Mesenchymal stem cell (in vitro differentiated cells and primary cell): ENCODE measurements at regions not wholly inside any gene's neighbourhood (a gene's known extent, or its start where the extent isn't known, plus 50 kb on each side); places are given as distances from the start of the nearest gene placed in this dataset.

Experiments used
- DNase-seq: peaks from one replicate; pipeline ENCODE4 v3.0.0-alpha.2; 2013
- H2AFZ ChIP-seq: one replicate; pipeline ENCODE4 v1.6.1; 2013; ENCODE audit warnings: low read depth, mild to moderate bottlenecking, control low read depth, inconsistent platforms, low read length, moderate library complexity
- H2AK5ac ChIP-seq: 2 replicates; pipeline ENCODE4 v1.6.1; 2013; ENCODE audit warnings: low read length, moderate library complexity, mild to moderate bottlenecking, inconsistent platforms; ENCODE audit not compliant: severe bottlenecking
- H2BK120ac ChIP-seq: one replicate; pipeline ENCODE4 v1.6.1; 2013; ENCODE audit warnings: low read depth, mild to moderate bottlenecking, inconsistent platforms, low read length, moderate library complexity
- H2BK12ac ChIP-seq, 2 experiments: one replicate each; pipeline ENCODE4 v1.6.1; 2013; ENCODE audit warnings: inconsistent platforms in 2 of 2, low read length in 2 of 2, mild to moderate bottlenecking in 2 of 2, moderate library complexity in 2 of 2, control low read depth in 1 of 2
- H2BK15ac ChIP-seq: one replicate; pipeline ENCODE4 v1.6.1; 2013; ENCODE audit warnings: mild to moderate bottlenecking, low read depth, inconsistent platforms; ENCODE audit not compliant: poor library complexity, severe bottlenecking
- H2BK5ac ChIP-seq: 2 replicates; pipeline ENCODE4 v1.6.1; 2013; ENCODE audit warnings: low read depth, mild to moderate bottlenecking, low read length, control low read depth, inconsistent platforms; ENCODE audit not compliant: poor library complexity, severe bottlenecking
- H3K14ac ChIP-seq, 2 experiments: one replicate each; pipeline ENCODE4 v1.6.1; 2013; ENCODE audit warnings: inconsistent platforms in 2 of 2, low read length in 2 of 2, control low read depth in 1 of 2, mild to moderate bottlenecking in 1 of 2, moderate library complexity in 1 of 2
- H3K18ac ChIP-seq, 2 experiments: one replicate each; pipeline ENCODE4 v1.6.1; 2013; ENCODE audit warnings: inconsistent platforms in 2 of 2, low read length in 2 of 2, control low read depth in 1 of 2, low read depth in 1 of 2, mild to moderate bottlenecking in 1 of 2
- H3K23ac ChIP-seq, 2 experiments: one replicate each; pipeline ENCODE4 v1.6.1; 2013; ENCODE audit warnings: inconsistent platforms in 2 of 2, low read length in 2 of 2, mild to moderate bottlenecking in 2 of 2, moderate library complexity in 2 of 2, control low read depth in 1 of 2
- H3K27ac ChIP-seq: 2 replicates; pipeline ENCODE4 v1.5.1; 2013; ENCODE audit warnings: mild to moderate bottlenecking, moderate library complexity, low read length, control low read depth, inconsistent platforms; ENCODE audit not compliant: poor library complexity, severe bottlenecking
- H3K27me3 ChIP-seq, 2 experiments: 2 replicates each; pipeline versions ENCODE4 v1.6.1 to v1.7.0; 2013; ENCODE audit warnings: low read length in 2 of 2, mild to moderate bottlenecking in 2 of 2, moderate library complexity in 2 of 2, control low read depth in 1 of 2, inconsistent platforms in 1 of 2; ENCODE audit not compliant: control insufficient read depth in 1 of 2, insufficient read depth in 1 of 2
- H3K36me3 ChIP-seq, 2 experiments: 2 replicates each; pipeline versions ENCODE4 v1.6.1 to v1.7.0; 2013; ENCODE audit warnings: low read length in 2 of 2, control low read depth in 1 of 2, inconsistent platforms in 1 of 2, low read depth in 1 of 2, mild to moderate bottlenecking in 1 of 2; ENCODE audit not compliant: insufficient read depth in 2 of 2, control insufficient read depth in 1 of 2
- H3K4ac ChIP-seq, 2 experiments: one replicate each; pipeline ENCODE4 v1.6.1; 2013; ENCODE audit warnings: inconsistent platforms in 2 of 2, low read length in 2 of 2, mild to moderate bottlenecking in 2 of 2, moderate library complexity in 2 of 2, control low read depth in 1 of 2, low read depth in 1 of 2
- H3K4me1 ChIP-seq: 2 replicates; pipeline ENCODE4 v1.6.1; 2013; ENCODE audit warnings: low read depth, low read length, control low read depth; ENCODE audit not compliant: control insufficient read depth, insufficient read depth
- H3K4me2 ChIP-seq: 2 replicates; pipeline ENCODE4 v1.6.1; 2013; ENCODE audit warnings: low read length, mild to moderate bottlenecking, inconsistent platforms; ENCODE audit not compliant: poor library complexity, severe bottlenecking
- H3K4me3 ChIP-seq, 2 experiments: 2 replicates each; pipeline versions ENCODE4 v1.5.1 to v1.7.0; 2013; ENCODE audit warnings: low read length in 2 of 2, mild to moderate bottlenecking in 2 of 2, control low read depth in 1 of 2, low read depth in 1 of 2; ENCODE audit not compliant: insufficient read depth in 1 of 2
- H3K79me1 ChIP-seq: replicated peaks from 2 replicates; pipeline ENCODE4 v1.6.1; 2013; ENCODE audit warnings: mild to moderate bottlenecking, control low read depth, low read length, inconsistent platforms; ENCODE audit not compliant: poor library complexity, severe bottlenecking
- H3K9ac ChIP-seq: 2 replicates; pipeline ENCODE4 v1.7.0; 2013; ENCODE audit warnings: mild to moderate bottlenecking, low read length, moderate library complexity
- H3K9me3 ChIP-seq: 2 replicates; pipeline ENCODE4 v1.7.0; 2013; ENCODE audit warnings: mild to moderate bottlenecking, low read length; ENCODE audit not compliant: control insufficient read depth
- H4K8ac ChIP-seq: one replicate; pipeline ENCODE4 v1.6.1; 2013; ENCODE audit warnings: inconsistent platforms, mild to moderate bottlenecking, low read length, moderate library complexity
- H4K91ac ChIP-seq: one replicate; pipeline ENCODE4 v1.6.1; 2013; ENCODE audit warnings: mild to moderate bottlenecking, low read length, inconsistent platforms
- WGBS: methylation state at CpG from one replicate; pipeline ENCODE4 v1.1.7; 2013; ENCODE audit warnings: mixed read lengths; 5-methylcytosine and 5-hydroxymethylcytosine counted together

DNA sequence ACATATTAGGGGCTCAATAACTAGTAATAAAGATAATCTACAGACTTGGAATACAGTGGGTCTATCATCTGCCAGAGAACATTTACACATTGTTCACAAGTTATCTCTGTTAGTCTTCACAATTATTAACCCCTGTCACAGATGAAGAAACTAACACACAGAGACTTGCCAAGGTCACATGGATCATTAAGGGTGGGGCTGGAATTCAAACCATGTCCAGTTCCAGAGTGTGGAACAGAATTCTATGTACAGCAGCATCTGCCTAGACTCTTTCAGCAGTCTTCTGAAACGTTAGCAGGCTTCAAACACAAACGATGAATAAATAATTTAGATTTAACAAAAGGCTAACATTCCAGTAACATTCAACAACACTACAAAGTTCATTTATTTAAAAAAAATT lies 673.9 kb upstream of the NR2F2 start:
- WGBS: 93% methylated on average over 2 of the region's 2 CpGs

DNA sequence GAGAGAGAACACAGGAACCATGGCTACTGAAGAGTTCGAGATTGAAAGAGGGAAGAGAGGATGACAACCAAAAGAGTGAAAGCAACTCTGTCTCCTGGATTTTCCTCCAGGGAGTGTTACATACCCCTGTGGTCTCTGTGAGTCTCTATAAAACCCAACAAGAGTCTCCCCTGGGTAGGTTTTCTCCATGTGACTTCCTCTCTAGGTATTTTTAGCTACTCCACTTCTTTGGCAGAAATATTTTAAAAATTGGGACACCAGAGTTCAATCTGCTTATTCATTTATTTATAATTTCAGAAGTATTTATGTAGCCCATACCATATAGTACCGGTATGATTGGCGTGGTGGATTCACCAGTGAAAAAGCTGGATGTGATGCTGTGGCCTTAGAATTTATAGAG lies 671.7 kb upstream of the NR2F2 start:
- Histone ChIP-seq H3K4me3 (no peak overlapping the region), H2BK12ac (no peak overlapping the region), H3K79me1 (no peaks in the 10 kb centered on the region), H3K18ac (no peak overlapping the region), H2BK15ac (no peak overlapping the region), H3K9me3 (no peaks in the 10 kb centered on the region), H3K4ac (no peak overlapping the region), H3K27me3 (no peaks in the 10 kb centered on the region), H3K23ac (no peak overlapping the region), H3K4me1 (no peaks in the 10 kb centered on the region), H3K14ac (no peak overlapping the region), H3K27ac (no peak overlapping the region), H3K36me3 (no peaks in the 10 kb centered on the region), H2AFZ (no peak overlapping the region), H4K91ac (no peak overlapping the region), H2AK5ac (no peak overlapping the region), H2BK120ac (no peak overlapping the region), H3K4me2 (no peak overlapping the region), H2BK5ac (no peak overlapping the region), H4K8ac (no peak overlapping the region), H3K9ac (no peak overlapping the region)
- 67% methylated on average over 1 of the region's 3 CpGs for WGBS
- DNase-seq: no peak

More for the DNA sequence above, 673.9 kb upstream of the NR2F2 start:
- H2BK12ac ChIP-seq: no peak overlapping the region
- no peak overlapping the region for H2AFZ ChIP-seq
- no peak overlapping the region for H3K4ac ChIP-seq
- H2AK5ac ChIP-seq: no peak overlapping the region
- H3K4me3 ChIP-seq: no peak overlapping the region
- H3K79me1 ChIP-seq: no peaks in the 10 kb centered on the region
- H2BK15ac ChIP-seq: no peak overlapping the region
- no peak overlapping the region for H3K14ac ChIP-seq
- no peak overlapping the region for H4K91ac ChIP-seq
- no peaks in the 10 kb centered on the region for H3K9me3 ChIP-seq
- DNase-seq: no peak
- no peak overlapping the region for H2BK5ac ChIP-seq
- no peak overlapping the region for H4K8ac ChIP-seq
- no peaks in the 10 kb centered on the region for H3K27me3 ChIP-seq
- H3K36me3 ChIP-seq: no peaks in the 10 kb centered on the region
- no peak overlapping the region for H3K18ac ChIP-seq
- H2BK120ac ChIP-seq: no peak overlapping the region
- H3K27ac ChIP-seq: no peak overlapping the region
- H3K9ac ChIP-seq: no peak overlapping the region
- H3K4me2 ChIP-seq: no peak overlapping the region
- no peak overlapping the region for H3K23ac ChIP-seq
- H3K4me1 ChIP-seq: no peaks in the 10 kb centered on the region

DNA sequence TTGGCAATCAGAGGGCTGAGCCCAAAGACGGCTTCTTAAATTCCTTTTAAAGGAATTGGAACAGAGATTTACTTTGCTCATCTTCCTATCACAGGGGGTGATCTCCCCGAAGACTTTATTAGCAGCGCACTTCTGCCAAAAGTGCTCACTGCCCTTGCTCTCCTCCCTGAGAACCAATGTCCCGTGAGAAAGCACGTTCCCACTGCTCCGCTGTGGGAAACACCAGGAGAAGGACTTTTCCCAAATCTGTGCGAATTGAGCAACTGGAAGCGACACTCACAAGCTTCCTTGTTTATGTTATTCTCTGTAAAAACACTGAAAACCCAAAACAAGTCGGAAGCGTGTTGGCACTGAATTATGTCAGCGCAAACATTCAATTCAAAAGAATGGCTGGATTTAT lies 670.8 kb upstream of the NR2F2 start:
- Histone ChIP-seq H3K23ac (no peak overlapping the region), H2BK15ac (no peak overlapping the region), H2BK12ac (no peak overlapping the region), H3K27ac (no peak overlapping the region), H2AFZ (no peak overlapping the region), H3K27me3 (no peaks in the 10 kb centered on the region), H3K14ac (no peak overlapping the region), H2BK5ac (no peak overlapping the region), H3K79me1 (no peaks in the 10 kb centered on the region), H4K91ac (no peak overlapping the region), H3K4me1 (no peaks in the 10 kb centered on the region), H3K9me3 (no peaks in the 10 kb centered on the region), H2BK120ac (no peak overlapping the region), H4K8ac (no peak overlapping the region), H3K9ac (no peak overlapping the region), H3K36me3 (no peaks in the 10 kb centered on the region), H3K4me2 (no peak overlapping the region), H3K4ac (no peak overlapping the region), H2AK5ac (no peak overlapping the region), H3K18ac (no peak overlapping the region), H3K4me3 (no peak overlapping the region)
- no peak for DNase-seq
- 92% methylated on average over 11 of the region's 11 CpGs for WGBS

DNA sequence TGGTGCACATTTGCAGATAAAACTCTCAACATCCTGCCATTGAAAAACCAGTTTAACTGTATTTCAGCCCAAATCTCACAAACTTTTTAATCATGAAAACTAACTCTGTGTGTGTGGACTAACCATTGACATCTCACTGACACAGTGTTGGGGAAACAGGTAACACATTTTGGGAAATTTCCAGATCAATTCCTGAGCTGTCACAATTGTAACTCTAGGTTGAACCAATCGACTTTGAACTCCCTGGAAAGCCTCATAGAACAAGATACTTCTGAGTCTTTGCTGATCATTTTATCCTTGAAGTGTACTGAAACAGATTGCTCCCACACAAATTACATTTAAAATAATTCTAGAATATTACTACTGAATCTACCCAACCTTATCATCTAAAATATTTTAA lies 667.9 kb upstream of the NR2F2 start:
- Histone ChIP-seq H3K4me3 (no peak overlapping the region), H4K8ac (no peak overlapping the region), H2BK12ac (no peak overlapping the region), H3K18ac (no peak overlapping the region), H3K9ac (no peak overlapping the region), H3K4ac (no peak overlapping the region), H3K27ac (no peak overlapping the region), H2BK15ac (no peak overlapping the region), H3K4me2 (no peak overlapping the region), H3K79me1 (no peaks in the 10 kb centered on the region), H2AFZ (no peak overlapping the region), H2BK120ac (no peak overlapping the region), H4K91ac (no peak overlapping the region), H3K23ac (no peak overlapping the region), H3K27me3 (no peaks in the 10 kb centered on the region), H3K36me3 (no peaks in the 10 kb centered on the region), H3K14ac (no peak overlapping the region), H3K9me3 (no peaks in the 10 kb centered on the region), H3K4me1 (no peaks in the 10 kb centered on the region), H2BK5ac (no peak overlapping the region), H2AK5ac (no peak overlapping the region)
- WGBS: 77% methylated on average over 1 of the region's 1 CpG
- DNase-seq: no peak
